Thyroid gland (tissue), 4 donors: ENCODE measurements at regions not wholly inside any gene's neighbourhood (a gene's known extent, or its start where the extent isn't known, plus 50 kb on each side); places are given as distances from the start of the nearest gene placed in this dataset.

Experiments used
- CTCF ChIP-seq, 6 experiments: fragments of 200-600 bp in 3 of 6; fragments of 450-650 bp in 3 of 6; sonication (generic) in 3 of 6; IDR thresholded peaks; one replicate each; pipeline ENCODE4 v1.5.1; 2016 to 2019; ENCODE audit warnings: antibody characterized with exemption in 6 of 6, mild to moderate bottlenecking in 2 of 6, inconsistent platforms in 1 of 6, moderate library complexity in 1 of 6
- POLR2A ChIP-seq, 2 donors: fragments of 450-650 bp; IDR thresholded peaks; one replicate each; pipeline ENCODE4 v1.6.1; 2017; ENCODE audit warnings: antibody characterized with exemption in 2 of 2, mild to moderate bottlenecking in 2 of 2, moderate library complexity in 1 of 2

- TF ChIP-seq CTCF (IDR thresholded peaks at IDR 0.05), result no peak
- TF ChIP-seq POLR2A (IDR thresholded peaks at IDR 0.05), result no peak
Observed at GRCh38 chr11:16408619-16409018, 52.3 kb upstream of the SOX6 start.
